ENCODE measurements at regions not wholly inside any gene's neighbourhood (a gene's known extent, or its start where the extent isn't known, plus 50 kb on each side); places are given as distances from the start of the nearest gene placed in this dataset.
"Not testable (repeated sequence)": the region's sequence is repeated elsewhere in the genome, so short reads cannot be mapped to it uniquely, and the experiment has no call there.

DNA sequence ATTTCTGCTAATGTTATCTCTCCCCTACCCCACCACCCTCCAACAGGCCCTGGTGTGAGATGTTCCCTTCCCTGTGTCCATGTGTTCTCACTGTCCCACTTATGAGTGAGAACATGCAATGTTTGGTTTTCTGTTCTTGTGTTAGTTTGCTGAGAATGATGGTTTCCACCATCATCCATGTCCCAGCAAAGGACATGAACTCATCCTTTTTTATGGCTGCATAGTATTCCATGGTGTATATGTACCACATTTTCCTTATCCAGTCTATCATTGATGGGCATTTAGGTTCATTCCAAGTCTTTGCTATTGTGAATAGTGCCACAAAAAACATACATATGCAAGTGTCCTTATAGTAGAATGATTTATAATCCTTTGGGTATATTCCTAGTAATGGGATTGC is 104.5 kb downstream of the ZNF33B start:
- not testable (repeated sequence) for DNase-seq (ENCODE audit: low read depth in 1 of 2, low spot score in 1 of 2); H3K4me3 ChIP-seq (replicated peaks; ENCODE audit: insufficient read depth, low read length); H3K27ac ChIP-seq (replicated peaks); H3K27me3 ChIP-seq (ENCODE audit: insufficient read depth, poor library complexity, severe bottlenecking)

DNA sequence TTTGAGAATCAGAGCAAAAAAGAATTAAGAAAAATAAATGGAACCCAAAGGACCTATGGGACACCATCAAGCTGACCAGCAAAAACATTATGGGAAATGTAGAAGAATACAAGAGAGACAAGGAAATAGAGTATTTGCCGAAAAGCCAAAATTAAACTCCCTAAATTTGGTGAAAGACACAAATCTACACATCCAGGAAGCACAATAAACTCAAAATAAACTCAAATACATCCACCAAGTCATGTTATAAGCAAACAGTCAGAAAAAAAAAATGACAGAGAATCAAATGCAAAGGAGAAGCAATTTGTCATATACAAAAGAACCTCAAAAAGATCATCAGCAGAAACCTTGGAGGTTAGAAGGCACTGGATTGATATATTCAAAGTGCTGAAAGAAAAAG is 105.4 kb downstream of the ZNF33B start:
- DNase-seq (ENCODE audit: low read depth in 1 of 2, low spot score in 1 of 2), result no peak

DNA sequence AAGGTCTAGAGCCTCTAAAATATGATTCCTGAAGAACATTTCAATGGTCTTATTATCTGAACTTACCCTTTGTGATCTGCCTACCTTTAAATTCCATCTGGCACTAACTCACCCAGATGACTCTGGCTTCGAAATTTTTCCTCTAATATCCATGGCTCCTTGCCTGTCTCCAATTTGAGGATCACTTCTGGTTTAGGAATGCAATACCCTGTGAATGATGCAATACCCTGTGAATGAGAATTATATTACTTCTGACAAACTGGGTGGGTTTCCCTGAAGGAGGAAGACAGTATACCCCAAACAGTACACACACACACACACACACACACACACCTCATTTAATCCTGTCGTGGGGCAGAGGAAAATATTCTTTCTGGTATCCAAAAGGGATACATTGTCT is 115.3 kb downstream of the ZNF33B start:
- no peak for DNase-seq (ENCODE audit: low read depth in 1 of 2, low spot score in 1 of 2)
- TF ChIP-seq POLR2AphosphoS5 (IDR thresholded peaks at IDR 0.05; ENCODE audit: low read depth) (no peak), GABPA (IDR thresholded peaks at IDR 0.05; ENCODE audit: low read depth) (no peak), SPI1 (IDR thresholded peaks at IDR 0.05; ENCODE audit: borderline replicate concordance, low read depth) (no peak)
- TF ChIP-seq, protein P1, sequence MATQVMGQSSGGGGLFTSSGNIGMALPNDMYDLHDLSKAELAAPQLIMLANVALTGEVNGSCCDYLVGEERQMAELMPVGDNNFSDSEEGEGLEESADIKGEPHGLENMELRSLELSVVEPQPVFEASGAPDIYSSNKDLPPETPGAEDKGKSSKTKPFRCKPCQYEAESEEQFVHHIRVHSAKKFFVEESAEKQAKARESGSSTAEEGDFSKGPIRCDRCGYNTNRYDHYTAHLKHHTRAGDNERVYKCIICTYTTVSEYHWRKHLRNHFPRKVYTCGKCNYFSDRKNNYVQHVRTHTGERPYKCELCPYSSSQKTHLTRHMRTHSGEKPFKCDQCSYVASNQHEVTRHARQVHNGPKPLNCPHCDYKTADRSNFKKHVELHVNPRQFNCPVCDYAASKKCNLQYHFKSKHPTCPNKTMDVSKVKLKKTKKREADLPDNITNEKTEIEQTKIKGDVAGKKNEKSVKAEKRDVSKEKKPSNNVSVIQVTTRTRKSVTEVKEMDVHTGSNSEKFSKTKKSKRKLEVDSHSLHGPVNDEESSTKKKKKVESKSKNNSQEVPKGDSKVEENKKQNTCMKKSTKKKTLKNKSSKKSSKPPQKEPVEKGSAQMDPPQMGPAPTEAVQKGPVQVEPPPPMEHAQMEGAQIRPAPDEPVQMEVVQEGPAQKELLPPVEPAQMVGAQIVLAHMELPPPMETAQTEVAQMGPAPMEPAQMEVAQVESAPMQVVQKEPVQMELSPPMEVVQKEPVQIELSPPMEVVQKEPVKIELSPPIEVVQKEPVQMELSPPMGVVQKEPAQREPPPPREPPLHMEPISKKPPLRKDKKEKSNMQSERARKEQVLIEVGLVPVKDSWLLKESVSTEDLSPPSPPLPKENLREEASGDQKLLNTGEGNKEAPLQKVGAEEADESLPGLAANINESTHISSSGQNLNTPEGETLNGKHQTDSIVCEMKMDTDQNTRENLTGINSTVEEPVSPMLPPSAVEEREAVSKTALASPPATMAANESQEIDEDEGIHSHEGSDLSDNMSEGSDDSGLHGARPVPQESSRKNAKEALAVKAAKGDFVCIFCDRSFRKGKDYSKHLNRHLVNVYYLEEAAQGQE (IDR thresholded peaks at IDR 0.05; ENCODE audit: insufficient replicate concordance, low read depth), result no peak
- TF ChIP-seq, protein P2, sequence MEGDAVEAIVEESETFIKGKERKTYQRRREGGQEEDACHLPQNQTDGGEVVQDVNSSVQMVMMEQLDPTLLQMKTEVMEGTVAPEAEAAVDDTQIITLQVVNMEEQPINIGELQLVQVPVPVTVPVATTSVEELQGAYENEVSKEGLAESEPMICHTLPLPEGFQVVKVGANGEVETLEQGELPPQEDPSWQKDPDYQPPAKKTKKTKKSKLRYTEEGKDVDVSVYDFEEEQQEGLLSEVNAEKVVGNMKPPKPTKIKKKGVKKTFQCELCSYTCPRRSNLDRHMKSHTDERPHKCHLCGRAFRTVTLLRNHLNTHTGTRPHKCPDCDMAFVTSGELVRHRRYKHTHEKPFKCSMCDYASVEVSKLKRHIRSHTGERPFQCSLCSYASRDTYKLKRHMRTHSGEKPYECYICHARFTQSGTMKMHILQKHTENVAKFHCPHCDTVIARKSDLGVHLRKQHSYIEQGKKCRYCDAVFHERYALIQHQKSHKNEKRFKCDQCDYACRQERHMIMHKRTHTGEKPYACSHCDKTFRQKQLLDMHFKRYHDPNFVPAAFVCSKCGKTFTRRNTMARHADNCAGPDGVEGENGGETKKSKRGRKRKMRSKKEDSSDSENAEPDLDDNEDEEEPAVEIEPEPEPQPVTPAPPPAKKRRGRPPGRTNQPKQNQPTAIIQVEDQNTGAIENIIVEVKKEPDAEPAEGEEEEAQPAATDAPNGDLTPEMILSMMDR (IDR thresholded peaks at IDR 0.05; ENCODE audit: insufficient read depth, low read length), result no peak
- Histone ChIP-seq H3K27me3 (ENCODE audit: insufficient read depth, poor library complexity, severe bottlenecking) (no peaks in the 10 kb centered on the region), H3K4me3 (replicated peaks; ENCODE audit: insufficient read depth, low read length) (no peak overlapping the region), H3K27ac (replicated peaks) (no peak overlapping the region)

More for the DNA sequence above, 105.4 kb downstream of the ZNF33B start:
- TF ChIP-seq GABPA (IDR thresholded peaks at IDR 0.05; ENCODE audit: low read depth) (no peak), POLR2AphosphoS5 (IDR thresholded peaks at IDR 0.05; ENCODE audit: low read depth) (no peak), SPI1 (IDR thresholded peaks at IDR 0.05; ENCODE audit: borderline replicate concordance, low read depth) (no peak)
- TF ChIP-seq, protein P1 (IDR thresholded peaks at IDR 0.05; ENCODE audit: insufficient replicate concordance, low read depth), result no peak
- TF ChIP-seq, protein P2 (IDR thresholded peaks at IDR 0.05; ENCODE audit: insufficient read depth, low read length), result no peak
- Histone ChIP-seq H3K4me3 (replicated peaks; ENCODE audit: insufficient read depth, low read length) (no peak overlapping the region), H3K27me3 (ENCODE audit: insufficient read depth, poor library complexity, severe bottlenecking) (no peaks in the 10 kb centered on the region), H3K27ac (replicated peaks) (no peak overlapping the region)

DNA sequence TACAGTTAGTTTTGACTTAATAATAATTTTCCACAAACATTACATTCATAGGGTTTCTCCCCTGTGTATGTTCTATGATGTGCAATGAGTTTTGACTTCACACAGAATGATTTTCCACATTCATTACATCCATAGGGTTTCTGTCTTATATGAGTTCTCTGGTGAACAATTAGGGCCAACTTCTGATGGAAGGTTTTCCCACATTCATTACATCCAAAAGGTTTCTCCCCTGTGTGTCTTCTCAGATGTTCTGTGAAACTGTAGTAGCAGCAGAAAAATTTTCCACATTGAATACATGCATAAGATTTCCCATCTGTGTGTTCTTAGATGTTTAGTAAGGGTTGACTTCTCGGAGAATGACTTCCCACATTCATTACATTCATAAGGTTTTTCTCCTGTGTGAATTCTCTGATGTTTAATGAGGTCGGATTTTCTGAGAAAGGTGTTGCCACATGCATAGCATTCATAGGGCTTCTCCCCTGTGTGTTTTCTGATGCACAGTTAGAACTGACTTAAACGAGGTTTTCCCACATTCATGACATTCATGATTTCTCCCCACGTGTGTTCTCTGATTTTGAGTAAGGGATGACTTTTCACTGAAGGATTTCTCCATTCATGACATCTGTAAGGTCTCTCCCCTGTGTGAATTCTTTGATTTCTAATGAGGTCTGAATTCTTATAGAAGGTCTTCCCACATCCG is 118.5 kb downstream of the ZNF33B start:
- TF ChIP-seq GABPA (IDR thresholded peaks at IDR 0.05; ENCODE audit: low read depth), result no peak
- TF ChIP-seq, protein P2 (IDR thresholded peaks at IDR 0.05; ENCODE audit: insufficient read depth, low read length), result no peak
- TF ChIP-seq POLR2AphosphoS5 (IDR thresholded peaks at IDR 0.05; ENCODE audit: low read depth), result no peak
- TF ChIP-seq SPI1 (IDR thresholded peaks at IDR 0.05; ENCODE audit: borderline replicate concordance, low read depth), result no peak
- TF ChIP-seq, protein P1 (IDR thresholded peaks at IDR 0.05; ENCODE audit: insufficient replicate concordance, low read depth), result no peak
- no peak for DNase-seq (ENCODE audit: low read depth in 1 of 2, low spot score in 1 of 2)
- Histone ChIP-seq H3K27ac (replicated peaks) (no peak overlapping the region), H3K27me3 (ENCODE audit: insufficient read depth, poor library complexity, severe bottlenecking) (no peaks in the 10 kb centered on the region), H3K4me3 (replicated peaks; ENCODE audit: insufficient read depth, low read length) (no peak overlapping the region)
